Tibial artery (tissue), 4 donors: ENCODE measurements at regions not wholly inside any gene's neighbourhood (a gene's known extent, or its start where the extent isn't known, plus 50 kb on each side); places are given as distances from the start of the nearest gene placed in this dataset.

Source experiments
- DNase-seq, 2 donors: peaks; one replicate each; pipeline ENCODE4 v3.0.0-alpha.2; 2019
- H3K27ac ChIP-seq, 2 donors: fragments of 200-600 bp; sonication (generic) in 1 of 2; 1 replicate in 1 of 2; 2 replicates in 1 of 2; pipeline ENCODE4 v1.5.1; 2018 to 2019; ENCODE audit warnings: mild to moderate bottlenecking in 1 of 2
- H3K27me3 ChIP-seq, 2 donors: fragments of 200-600 bp; sonication (generic) in 1 of 2; one replicate each; pipeline versions ENCODE4 v1.5.1 to v1.6.0; 2016 to 2019
- H3K36me3 ChIP-seq, 3 donors: fragments of 200-600 bp; sonication (generic) in 2 of 3; one replicate each; pipeline ENCODE4 v1.5.1; 2016 to 2019; ENCODE audit warnings: mild to moderate bottlenecking in 2 of 3
- H3K4me1 ChIP-seq, 4 donors: fragments of 200-600 bp; sonication (generic) in 2 of 4; 1 replicate in 3 of 4; 2 replicates in 1 of 4; pipeline ENCODE4 v1.5.1; 2016 to 2019
- H3K4me3 ChIP-seq, 2 donors: fragments of 200-600 bp; sonication (generic) in 1 of 2; 1 replicate in 1 of 2; 2 replicates in 1 of 2; pipeline ENCODE4 v1.5.1; 2018 to 2019; ENCODE audit warnings: mild to moderate bottlenecking in 2 of 2
- H3K9me3 ChIP-seq, 3 donors: fragments of 200-600 bp; sonication (generic) in 1 of 3; one replicate each; pipeline ENCODE4 v1.5.1; 2016 to 2019
- CTCF ChIP-seq, 2 experiments: fragments of 200-600 bp in 1 of 2; fragments of 450-650 bp in 1 of 2; IDR thresholded peaks; one replicate each; pipeline ENCODE4 v1.5.1; 2017 to 2019; ENCODE audit warnings: antibody characterized with exemption in 2 of 2, mild to moderate bottlenecking in 1 of 2, moderate library complexity in 1 of 2
- intact Hi-C: fragments of 100-400 bp; cut with DNase I; formaldehyde crosslinking; loops from one replicate; pipeline ENCODE4 v1.15.0; 2023; ENCODE audit warnings: low total_unique reads

DNA sequence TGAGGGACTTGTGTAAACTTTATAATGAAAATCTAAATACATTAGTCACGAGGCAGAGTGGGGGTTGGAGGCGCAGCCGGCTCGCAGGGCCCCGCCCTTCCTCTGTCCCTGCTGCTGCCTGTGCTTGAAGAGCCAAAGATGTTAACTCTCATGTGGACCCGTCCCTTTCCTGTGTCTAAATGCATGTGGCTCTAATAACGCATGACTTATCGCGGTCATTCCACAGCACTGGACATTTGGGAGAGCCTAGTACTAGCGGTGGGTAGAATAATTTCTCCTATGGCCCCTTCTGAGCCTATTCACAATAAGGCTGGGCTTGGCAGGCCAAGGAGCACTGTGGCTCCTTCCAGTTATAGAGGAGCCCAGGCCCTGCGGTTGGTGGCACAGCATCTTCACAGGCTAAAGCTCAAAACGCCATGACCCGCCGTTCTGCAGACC, 82.3 kb upstream of the SIMC1 start:
- H3K9me3 ChIP-seq: no peaks in the 10 kb centered on the region

DNA sequence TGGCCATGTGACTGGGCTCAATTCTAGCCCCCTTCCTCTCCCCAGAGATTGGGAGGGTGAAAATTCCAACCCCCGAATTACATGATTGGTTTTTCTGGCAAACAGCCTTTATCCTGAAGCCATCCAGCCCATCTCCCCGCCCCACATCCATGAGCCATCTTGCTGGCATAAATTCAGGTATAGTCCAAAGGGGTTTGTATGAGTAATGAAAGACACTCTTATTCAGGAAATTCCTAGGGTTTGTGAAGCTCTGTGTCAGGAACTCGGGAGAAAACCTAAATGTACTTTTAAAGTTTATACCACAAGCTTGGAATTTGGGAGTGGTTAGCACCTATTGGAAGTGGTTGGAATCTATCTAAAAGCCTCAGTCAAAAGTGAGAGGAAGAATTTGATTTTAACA, 80.6 kb upstream of the SIMC1 start:
- H3K36me3 ChIP-seq: no peaks in the 10 kb centered on the region
- H3K27ac ChIP-seq: no peak overlapping the region
- H3K4me1 ChIP-seq: no peaks in the 10 kb centered on the region
- no peak for TF ChIP-seq CTCF (IDR thresholded peaks at IDR 0.05)
- DNase-seq: no peak
- peaks cover 0 to 18% of the 10 kb centered on the region in 2 donors for H3K27me3 ChIP-seq
- intact Hi-C loops: no loop called here
- H3K4me3 ChIP-seq: no peak overlapping the region
- H3K9me3 ChIP-seq: no peaks in the 10 kb centered on the region

More for the DNA sequence above, 82.3 kb upstream of the SIMC1 start:
- Histone ChIP-seq H3K4me1 (no peaks in the 10 kb centered on the region), H3K27ac (no peak overlapping the region), H3K4me3 (no peak overlapping the region), H3K36me3 (no peaks in the 10 kb centered on the region), H3K27me3 (peaks cover 0 to 14% of the 10 kb centered on the region in 2 donors)
- DNase-seq: no peak
- intact Hi-C loops: no loop called here
- no peak for TF ChIP-seq CTCF (IDR thresholded peaks at IDR 0.05)

DNA sequence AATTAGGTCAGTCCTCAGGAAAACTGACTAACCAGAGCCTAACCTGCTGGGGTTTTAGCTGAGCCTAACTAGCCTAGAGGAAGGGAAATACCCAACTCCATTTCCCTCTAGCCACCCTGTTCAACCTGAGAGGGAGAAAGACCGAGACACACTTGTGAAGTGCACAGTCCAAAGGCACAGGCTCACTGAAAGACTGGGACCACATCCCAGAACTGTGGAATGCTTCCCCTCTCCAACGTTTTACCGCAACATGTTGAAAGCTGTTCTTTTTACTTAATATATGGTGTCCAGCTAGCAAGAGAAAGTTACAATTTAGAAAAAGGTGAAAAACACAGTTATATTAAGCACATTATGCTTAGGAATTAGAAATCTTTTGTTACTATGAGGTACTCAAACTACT, 76.8 kb upstream of the SIMC1 start:
- no peaks in the 10 kb centered on the region for H3K4me1 ChIP-seq
- intact Hi-C loops: no loop called here
- no peak overlapping the region for H3K27ac ChIP-seq
- peaks cover 0 to 10% of the 10 kb centered on the region in 2 donors for H3K27me3 ChIP-seq
- TF ChIP-seq CTCF (IDR thresholded peaks at IDR 0.05): no peak
- no peak overlapping the region for H3K4me3 ChIP-seq
- H3K36me3 ChIP-seq: no peaks in the 10 kb centered on the region
- no peaks in the 10 kb centered on the region for H3K9me3 ChIP-seq
- DNase-seq: no peak

DNA sequence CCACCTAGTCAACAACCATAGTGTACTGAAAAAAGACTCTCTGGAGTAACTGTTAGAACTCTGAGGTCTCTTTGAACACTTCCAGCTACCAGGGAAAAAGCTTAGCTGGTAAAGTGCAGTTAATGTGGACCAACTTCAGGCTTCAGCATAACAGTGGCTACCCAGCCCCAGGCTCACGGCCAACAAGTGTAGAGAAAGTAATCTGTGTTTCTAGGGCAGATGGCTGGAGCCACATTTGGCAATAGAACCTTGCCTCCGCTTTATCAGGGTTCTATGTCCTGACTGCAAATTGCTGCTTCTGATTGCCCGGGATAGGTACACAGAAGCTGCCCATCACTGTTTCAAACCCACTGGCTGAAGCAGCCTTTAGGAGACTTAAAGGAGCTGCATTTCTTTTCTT, 76.0 kb upstream of the SIMC1 start:
- H3K9me3 ChIP-seq: no peaks in the 10 kb centered on the region
- no peak for DNase-seq
- H3K4me1 ChIP-seq: no peaks in the 10 kb centered on the region
- no peak overlapping the region for H3K27ac ChIP-seq
- intact Hi-C loops: no loop called here
- no peak for TF ChIP-seq CTCF (IDR thresholded peaks at IDR 0.05)
- no peaks in the 10 kb centered on the region for H3K36me3 ChIP-seq
- H3K4me3 ChIP-seq: no peak overlapping the region
- peaks cover 0 to 10% of the 10 kb centered on the region in 2 donors for H3K27me3 ChIP-seq

DNA sequence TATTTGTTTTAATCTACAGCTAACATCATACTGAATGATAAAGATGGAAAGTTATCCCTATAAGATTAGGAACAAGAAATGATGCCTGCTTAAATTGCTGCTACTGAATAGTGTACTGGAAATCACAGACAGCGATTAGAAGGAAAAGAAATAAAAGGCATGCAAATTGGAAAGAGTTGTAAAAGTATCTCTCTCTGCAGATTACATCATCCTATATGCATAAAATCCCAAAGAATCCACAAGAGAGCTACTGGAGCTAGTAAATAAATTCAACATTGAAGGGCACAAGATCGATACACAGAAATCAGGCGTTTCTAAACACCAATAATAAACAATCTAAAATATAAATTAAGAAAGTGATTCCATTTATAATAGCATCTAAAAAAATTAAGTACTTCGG, 75.3 kb upstream of the SIMC1 start:
- Histone ChIP-seq H3K27me3 (peaks cover 0 to 10% of the 10 kb centered on the region in 2 donors), H3K4me3 (no peak overlapping the region), H3K27ac (no peak overlapping the region), H3K9me3 (no peaks in the 10 kb centered on the region), H3K36me3 (no peaks in the 10 kb centered on the region), H3K4me1 (no peaks in the 10 kb centered on the region)
- no peak for DNase-seq
- no peak for TF ChIP-seq CTCF (IDR thresholded peaks at IDR 0.05)
- intact Hi-C loops: no loop called here

DNA sequence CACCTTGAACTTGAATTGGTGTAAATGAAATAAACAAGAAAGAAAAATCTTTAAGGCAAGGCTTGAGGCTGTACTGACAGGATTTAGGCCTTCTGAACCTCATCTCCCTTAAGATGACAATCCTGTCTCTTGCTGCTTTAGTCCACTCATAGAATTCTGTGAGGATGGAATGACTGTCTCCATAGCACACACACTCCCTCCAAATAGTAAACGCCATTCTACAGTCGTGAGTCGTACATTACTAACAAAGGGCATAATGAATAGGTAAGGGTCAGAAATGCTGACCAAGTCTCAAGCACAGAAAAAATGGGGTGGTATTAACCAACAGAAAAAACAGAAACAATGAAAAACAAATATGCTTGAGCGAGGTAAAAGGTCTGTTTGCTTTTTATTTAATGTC, 71.8 kb upstream of the SIMC1 start:
- intact Hi-C loops: no loop called here

More for the DNA sequence above, 71.8 kb upstream of the SIMC1 start:
- no peak overlapping the region for H3K4me3 ChIP-seq
- no peak for TF ChIP-seq CTCF (IDR thresholded peaks at IDR 0.05)
- H3K9me3 ChIP-seq: no peaks in the 10 kb centered on the region
- no peaks in the 10 kb centered on the region for H3K36me3 ChIP-seq
- H3K4me1 ChIP-seq: no peaks in the 10 kb centered on the region
- no peak for DNase-seq
- peaks cover 0 to under 1% of the 10 kb centered on the region in 2 donors for H3K27me3 ChIP-seq
- H3K27ac ChIP-seq: no peak overlapping the region
